ENCODE measurements at regions not wholly inside any gene's neighbourhood (a gene's known extent, or its start where the extent isn't known, plus 50 kb on each side); places are given as distances from the start of the nearest gene placed in this dataset.
A peak's percentile ranks its signal among the peaks of the same experiment; 100 is the strongest.

GRCh38 chr4:184317234-184317918, 99.7 kb upstream of the ENPP6 start:
- POLR2A ChIA-PET: no interaction called here
- no peak for DNase-seq
- no peaks in the 10 kb centered on the region for H3K9me3 Mint-ChIP-seq
- H3K4me1 Mint-ChIP-seq (ENCODE audit: low read depth): peaks cover 46% of the 10 kb centered on the region
- no peaks in the 10 kb centered on the region for H3K36me3 Mint-ChIP-seq
- H3K27me3 Mint-ChIP-seq: peaks cover 1% of the 10 kb centered on the region
- CTCF ChIA-PET: interaction anchor here (1.4 kb wide), 1 partner anchor 53 kb away, joined by 3 read pairs; no protein-coding TSS in a partner anchor
- H3K27ac Mint-ChIP-seq: no peak overlapping the region
- no peak overlapping the region for H3K4me3 Mint-ChIP-seq
- intact Hi-C loops (cut with micrococcal nuclease): no loop called here

GRCh38 chr4:184316821-184317220, 99.1 kb upstream of the ENPP6 start:
- intact Hi-C loops (cut with micrococcal nuclease): no loop called here
- Mint-ChIP-seq H3K9me3 (no peaks in the 10 kb centered on the region), H3K27ac (no peak overlapping the region), H3K27me3 (peaks cover 1% of the 10 kb centered on the region), H3K4me1 (ENCODE audit: low read depth) (peaks cover 46% of the 10 kb centered on the region), H3K36me3 (no peaks in the 10 kb centered on the region), H3K4me3 (no peak overlapping the region)
- CTCF ChIA-PET: interaction anchor here (1.4 kb wide), 1 partner anchor 52 kb away, joined by 3 read pairs; no protein-coding TSS in a partner anchor
- POLR2A ChIA-PET: no interaction called here
- no peak for DNase-seq

GRCh38 chr4:184315675-184316359, 98.1 kb upstream of the ENPP6 start:
- peaks cover 55% of the 10 kb centered on the region for H3K4me1 Mint-ChIP-seq (ENCODE audit: low read depth)

GRCh38 chr4:184313702-184314659, 96.3 kb upstream of the ENPP6 start:
- CTCF ChIA-PET: interaction anchor here (1.1 kb wide), 1 partner anchor 50 kb away, joined by 5 read pairs; no protein-coding TSS in a partner anchor
- peaks cover 56% of the 10 kb centered on the region for H3K4me1 Mint-ChIP-seq (ENCODE audit: low read depth)
- H3K27me3 Mint-ChIP-seq: peaks cover 1% of the 10 kb centered on the region
- POLR2A ChIA-PET: no interaction called here
- no peaks in the 10 kb centered on the region for H3K36me3 Mint-ChIP-seq
- H3K9me3 Mint-ChIP-seq: no peaks in the 10 kb centered on the region
- no peak for DNase-seq
- intact Hi-C loops (cut with micrococcal nuclease): no loop called here
- H3K4me3 Mint-ChIP-seq: no peak overlapping the region
- peak overlapping the region; percentile 16 for H3K27ac Mint-ChIP-seq

More at GRCh38 chr4:184315675-184316359, 98.1 kb upstream of the ENPP6 start:
- CTCF ChIA-PET: interaction anchor here (1.0 kb wide), 1 partner anchor 28 kb away, joined by 3 read pairs; no protein-coding TSS in a partner anchor
- Mint-ChIP-seq H3K9me3 (no peaks in the 10 kb centered on the region), H3K27ac (no peak overlapping the region), H3K4me3 (no peak overlapping the region), H3K27me3 (peaks cover 1% of the 10 kb centered on the region), H3K36me3 (no peaks in the 10 kb centered on the region)
- no peak for DNase-seq
- intact Hi-C loops (cut with micrococcal nuclease): no loop called here
- POLR2A ChIA-PET: no interaction called here

GRCh38 chr4:184313058-184313581, 95.4 kb upstream of the ENPP6 start:
- Mint-ChIP-seq H3K4me1 (ENCODE audit: low read depth) (peaks cover 48% of the 10 kb centered on the region), H3K36me3 (no peaks in the 10 kb centered on the region), H3K4me3 (no peak overlapping the region), H3K27ac (peak overlapping the region; percentile 16), H3K27me3 (peaks cover 1% of the 10 kb centered on the region), H3K9me3 (no peaks in the 10 kb centered on the region)
- ChIA-PET CTCF (interaction anchor here (1.1 kb wide), 1 partner anchor 49 kb away, joined by 5 read pairs; no protein-coding TSS in a partner anchor), POLR2A (no interaction called here)
- intact Hi-C loops (cut with micrococcal nuclease): no loop called here
- DNase-seq: no peak

GRCh38 chr4:184312126-184312525, 94.5 kb upstream of the ENPP6 start:
- Mint-ChIP-seq H3K9me3 (no peaks in the 10 kb centered on the region), H3K4me3 (no peak overlapping the region), H3K4me1 (ENCODE audit: low read depth) (peaks cover 47% of the 10 kb centered on the region), H3K36me3 (no peaks in the 10 kb centered on the region), H3K27me3 (peaks cover under 1% of the 10 kb centered on the region), H3K27ac (no peak overlapping the region)
- ChIA-PET CTCF (interaction anchor here (0.9 to 2.9 kb wide), 4 partner anchors 16 to 105 kb away, joined by 3 to 21 read pairs (median 6); no protein-coding TSS in a partner anchor), POLR2A (no interaction called here)
- intact Hi-C loops (cut with micrococcal nuclease): no loop called here
- DNase-seq: no peak

GRCh38 chr4:184310881-184311709, 93.4 kb upstream of the ENPP6 start:
- Mint-ChIP-seq H3K36me3 (no peaks in the 10 kb centered on the region), H3K4me3 (no peak overlapping the region), H3K4me1 (ENCODE audit: low read depth) (peaks cover 52% of the 10 kb centered on the region), H3K27me3 (no peaks in the 10 kb centered on the region), H3K9me3 (no peaks in the 10 kb centered on the region), H3K27ac (peak overlapping the region; percentile 72)
- no peak for DNase-seq
- intact Hi-C loops (cut with micrococcal nuclease): loop anchor here (1.0 to 2.0 kb wide), 5 partner anchors 8 to 226 kb away; no protein-coding TSS in a partner anchor
- POLR2A ChIA-PET: interaction anchor here (0.8 kb wide), 1 partner anchor 23 kb away, joined by 3 read pairs; no protein-coding TSS in a partner anchor
- CTCF ChIA-PET: interaction anchor here (0.6 to 2.9 kb wide), 6 partner anchors 9 to 224 kb away, joined by 3 to 21 read pairs (median 4); no protein-coding TSS in a partner anchor

GRCh38 chr4:184310171-184310567, 92.5 kb upstream of the ENPP6 start:
- POLR2A ChIA-PET: interaction anchor here (0.8 kb wide), 1 partner anchor 22 kb away, joined by 3 read pairs; no protein-coding TSS in a partner anchor
- CTCF ChIA-PET: interaction anchor here (0.8 to 2.9 kb wide), 4 partner anchors 8 to 225 kb away, joined by 3 to 21 read pairs (median 6); no protein-coding TSS in a partner anchor
- peaks cover 52% of the 10 kb centered on the region for H3K4me1 Mint-ChIP-seq (ENCODE audit: low read depth)
- no peaks in the 10 kb centered on the region for H3K27me3 Mint-ChIP-seq
- peak overlapping the region; percentile 4 for H3K4me3 Mint-ChIP-seq
- H3K9me3 Mint-ChIP-seq: no peaks in the 10 kb centered on the region
- peak overlapping the region; percentile 72 for H3K27ac Mint-ChIP-seq
- H3K36me3 Mint-ChIP-seq: no peaks in the 10 kb centered on the region
- intact Hi-C loops (cut with micrococcal nuclease): loop anchor here (1.0 to 2.0 kb wide), 5 partner anchors 9 to 227 kb away; no protein-coding TSS in a partner anchor
- DNase-seq: peak; percentile 81

GRCh38 chr4:184309241-184310170, 91.8 kb upstream of the ENPP6 start:
- peak; percentile 70 for DNase-seq
- peak overlapping the region; percentile 72 for H3K27ac Mint-ChIP-seq
- H3K36me3 Mint-ChIP-seq: no peaks in the 10 kb centered on the region
- peak overlapping the region; percentile 4 for H3K4me3 Mint-ChIP-seq
- CTCF ChIA-PET: interaction anchor here (0.8 to 3.5 kb wide), 6 partner anchors 8 to 225 kb away, joined by 3 to 21 read pairs (median 6); no protein-coding TSS in a partner anchor
- POLR2A ChIA-PET: interaction anchor here (0.8 kb wide), 1 partner anchor 21 kb away, joined by 3 read pairs; no protein-coding TSS in a partner anchor
- peaks cover 4% of the 10 kb centered on the region for H3K9me3 Mint-ChIP-seq
- H3K27me3 Mint-ChIP-seq: no peaks in the 10 kb centered on the region
- H3K4me1 Mint-ChIP-seq (ENCODE audit: low read depth): peaks cover 51% of the 10 kb centered on the region
- intact Hi-C loops (cut with micrococcal nuclease): loop anchor here (1.0 to 2.0 kb wide), 5 partner anchors 10 to 228 kb away; no protein-coding TSS in a partner anchor

GRCh38 chr4:184306949-184307348, 89.3 kb upstream of the ENPP6 start:
- peaks cover 12% of the 10 kb centered on the region for H3K9me3 Mint-ChIP-seq
- CTCF ChIA-PET: interaction anchor here (1.0 to 3.5 kb wide), 4 partner anchors 10 to 42 kb away, joined by 3 to 12 read pairs (median 4); no protein-coding TSS in a partner anchor
- H3K4me1 Mint-ChIP-seq (ENCODE audit: low read depth): peaks cover 31% of the 10 kb centered on the region
- no peaks in the 10 kb centered on the region for H3K27me3 Mint-ChIP-seq
- intact Hi-C loops (cut with micrococcal nuclease): no loop called here
- no peak overlapping the region for H3K27ac Mint-ChIP-seq
- POLR2A ChIA-PET: interaction anchor here (0.9 to 1.7 kb wide), 3 partner anchors 39 to 230 kb away, joined by 3 to 4 read pairs (median 3); partner anchors contain the start of gene IRF2
- no peak overlapping the region for H3K4me3 Mint-ChIP-seq
- H3K36me3 Mint-ChIP-seq: peaks cover 4% of the 10 kb centered on the region
- peak; percentile 39 for DNase-seq
